Bronchial epithelial cell (primary cell): ENCODE measurements at regions not wholly inside any gene's neighbourhood (a gene's known extent, or its start where the extent isn't known, plus 50 kb on each side); places are given as distances from the start of the nearest gene placed in this dataset.

Experiments
- DNase-seq: peaks from one replicate; pipeline ENCODE4 v3.0.0-alpha.2; 2010; ENCODE audit warnings: low read depth
- FAIRE-seq: peaks from 2 replicates; lab custom pipeline; 2011; peaks lifted over from hg19 to GRCh38; lab: Jason Lieb, UNC
- H3K27me3 ChIP-seq: 2 replicates; pipeline ENCODE4 v1.5.1; 2011; ENCODE audit warnings: low read length; ENCODE audit not compliant: control insufficient read depth, insufficient read depth
- H3K36me3 ChIP-seq: 2 replicates; pipeline ENCODE4 v1.5.1; 2011; ENCODE audit warnings: low read length; ENCODE audit not compliant: control insufficient read depth, insufficient read depth
- H3K4me3 ChIP-seq: 2 replicates; pipeline ENCODE4 v1.5.1; 2011; ENCODE audit warnings: mild to moderate bottlenecking, low read depth, low read length, control low read depth
- TF ChIP-seq, protein P1 (sequence below): IDR thresholded peaks from 2 replicates; pipeline ENCODE4 v1.5.1; 2011; ENCODE audit warnings: mild to moderate bottlenecking, moderate library complexity, low read length, control low read depth, inconsistent platforms; ENCODE audit not compliant: insufficient read depth, severe bottlenecking

DNA sequence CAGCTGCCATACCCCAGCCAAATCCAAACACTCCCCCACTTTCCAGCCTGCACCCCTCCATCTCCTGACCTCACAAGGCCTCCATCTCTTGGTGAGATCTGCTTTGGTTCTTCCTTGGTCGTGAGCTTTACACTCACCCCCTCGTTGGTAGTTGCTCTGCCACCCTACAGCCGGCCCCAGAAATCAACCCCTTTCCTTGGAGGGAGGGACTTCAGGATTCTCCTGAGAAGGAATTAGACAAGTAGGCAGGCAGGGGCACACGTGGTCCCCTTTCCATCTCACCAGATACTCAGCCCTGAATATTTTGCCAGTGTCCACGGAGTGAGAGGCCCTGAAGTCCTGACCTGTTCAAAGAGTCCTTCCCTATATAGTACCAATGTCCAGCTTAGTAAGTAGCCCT lies 120.0 kb upstream of the PWP1 start:
- Histone ChIP-seq H3K36me3 (no peaks in the 10 kb centered on the region), H3K27me3 (no peaks in the 10 kb centered on the region), H3K4me3 (no peak overlapping the region)
- TF ChIP-seq, protein P1, sequence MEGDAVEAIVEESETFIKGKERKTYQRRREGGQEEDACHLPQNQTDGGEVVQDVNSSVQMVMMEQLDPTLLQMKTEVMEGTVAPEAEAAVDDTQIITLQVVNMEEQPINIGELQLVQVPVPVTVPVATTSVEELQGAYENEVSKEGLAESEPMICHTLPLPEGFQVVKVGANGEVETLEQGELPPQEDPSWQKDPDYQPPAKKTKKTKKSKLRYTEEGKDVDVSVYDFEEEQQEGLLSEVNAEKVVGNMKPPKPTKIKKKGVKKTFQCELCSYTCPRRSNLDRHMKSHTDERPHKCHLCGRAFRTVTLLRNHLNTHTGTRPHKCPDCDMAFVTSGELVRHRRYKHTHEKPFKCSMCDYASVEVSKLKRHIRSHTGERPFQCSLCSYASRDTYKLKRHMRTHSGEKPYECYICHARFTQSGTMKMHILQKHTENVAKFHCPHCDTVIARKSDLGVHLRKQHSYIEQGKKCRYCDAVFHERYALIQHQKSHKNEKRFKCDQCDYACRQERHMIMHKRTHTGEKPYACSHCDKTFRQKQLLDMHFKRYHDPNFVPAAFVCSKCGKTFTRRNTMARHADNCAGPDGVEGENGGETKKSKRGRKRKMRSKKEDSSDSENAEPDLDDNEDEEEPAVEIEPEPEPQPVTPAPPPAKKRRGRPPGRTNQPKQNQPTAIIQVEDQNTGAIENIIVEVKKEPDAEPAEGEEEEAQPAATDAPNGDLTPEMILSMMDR, result no peak
- DNase-seq (no peak), FAIRE-seq (no peak)

DNA sequence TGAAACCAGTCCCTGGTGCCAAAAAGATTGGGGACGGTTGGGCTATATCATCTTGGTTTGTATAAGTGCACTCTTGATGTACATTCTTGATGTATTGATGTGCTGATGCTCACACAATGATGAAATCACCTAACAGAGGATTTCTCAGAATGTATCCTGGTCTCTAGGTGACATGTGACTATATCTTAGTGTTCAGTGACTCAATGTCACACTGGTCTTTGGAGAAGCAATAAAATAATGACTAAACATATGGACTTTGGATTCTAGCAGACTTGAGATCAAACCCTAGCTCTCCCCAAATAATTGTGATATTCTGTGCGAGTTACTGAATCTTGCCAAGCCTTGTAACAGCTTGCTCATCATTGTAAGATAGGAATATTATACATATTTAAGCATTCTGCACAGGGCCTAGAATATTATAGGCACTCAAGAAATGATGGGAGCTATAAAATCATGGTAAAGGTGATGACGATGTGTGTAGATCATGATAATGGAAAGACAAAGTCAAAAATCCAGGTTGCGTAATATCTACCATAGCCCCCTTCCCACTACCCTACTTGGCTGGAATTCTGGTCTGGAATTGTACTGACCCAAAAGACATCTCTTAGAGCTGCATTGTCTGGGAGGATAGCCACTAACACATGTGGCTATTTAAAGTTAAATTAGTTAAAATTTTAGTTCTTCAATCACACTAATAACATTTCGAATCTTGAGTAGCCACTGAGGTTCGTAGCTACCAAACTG lies 117.6 kb upstream of the PWP1 start:
- no peaks in the 10 kb centered on the region for H3K27me3 ChIP-seq
- FAIRE-seq, result no peak
- TF ChIP-seq, protein P1, result no peak

DNA sequence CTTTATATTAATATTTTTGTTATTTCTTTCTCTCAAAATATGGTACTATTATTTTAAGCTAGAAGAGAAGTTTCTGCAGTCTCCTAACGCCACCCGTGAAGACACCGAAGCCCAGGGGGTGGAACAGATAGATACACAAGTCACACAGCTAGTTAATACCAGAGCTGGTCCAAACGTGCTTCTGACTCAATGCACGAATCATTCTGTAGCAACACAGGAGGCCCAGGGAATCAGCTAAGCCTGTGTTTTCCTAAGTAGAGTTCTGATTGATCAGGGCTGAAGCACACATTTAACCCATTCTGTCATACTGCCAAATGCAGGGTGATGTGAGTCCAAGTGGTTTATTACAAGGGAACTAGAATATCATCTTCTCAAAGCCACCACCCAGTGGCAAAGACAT lies 116.9 kb upstream of the PWP1 start:
- Histone ChIP-seq H3K36me3 (no peaks in the 10 kb centered on the region), H3K4me3 (no peak overlapping the region), H3K27me3 (no peaks in the 10 kb centered on the region)
- peak; percentile 59 for DNase-seq
- TF ChIP-seq, protein P1, result no peak
- FAIRE-seq, result no peak

More for the DNA sequence above, 117.6 kb upstream of the PWP1 start:
- H3K4me3 ChIP-seq, result no peak overlapping the region
- H3K36me3 ChIP-seq, result no peaks in the 10 kb centered on the region
- DNase-seq, result no peak

DNA sequence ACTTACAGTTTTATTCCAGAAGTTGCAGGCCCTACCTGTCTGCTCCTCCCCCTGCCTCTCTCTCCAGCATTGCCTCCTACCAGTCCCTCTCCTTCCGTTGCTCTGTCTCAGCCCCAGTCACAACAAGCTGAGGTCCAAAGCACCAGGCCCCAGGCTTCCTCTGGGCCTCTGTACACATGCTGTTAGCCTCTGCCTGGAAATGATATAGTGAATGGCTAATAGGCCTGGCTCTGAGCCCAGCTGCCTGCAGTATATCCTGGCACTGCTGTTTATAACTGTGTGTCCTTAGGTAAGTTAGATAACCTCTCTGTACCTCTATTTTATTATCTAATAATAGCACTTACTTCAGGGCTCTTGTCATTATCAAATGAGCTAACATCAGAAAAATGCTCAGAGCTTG lies 114.9 kb upstream of the PWP1 start:
- DNase-seq, result no peak
- FAIRE-seq, result no peak
- H3K27me3 ChIP-seq, result no peaks in the 10 kb centered on the region
- no peak overlapping the region for H3K4me3 ChIP-seq
- TF ChIP-seq, protein P1, result no peak
- no peaks in the 10 kb centered on the region for H3K36me3 ChIP-seq

DNA sequence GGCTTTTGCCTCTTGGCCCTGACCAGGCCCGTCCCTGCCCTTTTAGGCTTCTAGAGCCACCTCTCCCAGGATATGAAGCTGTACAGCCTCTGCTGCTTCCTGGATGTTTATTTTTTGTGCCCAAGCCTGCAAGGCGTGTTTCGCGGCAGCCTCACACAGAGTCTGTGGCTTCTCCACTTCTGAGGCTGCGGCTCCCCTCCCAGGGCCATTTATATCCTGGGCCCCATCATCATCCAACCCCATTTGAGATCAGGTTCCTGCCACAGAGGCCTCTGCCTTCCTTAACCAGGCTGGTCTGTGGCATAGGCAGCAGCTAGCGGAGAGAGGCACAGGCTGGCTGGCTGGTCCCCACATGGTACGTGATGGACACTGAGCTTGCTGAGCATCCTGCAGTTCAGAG lies 114.1 kb upstream of the PWP1 start:
- DNase-seq (no peak), FAIRE-seq (no peak)
- TF ChIP-seq, protein P1, result no peak
- Histone ChIP-seq H3K36me3 (no peaks in the 10 kb centered on the region), H3K4me3 (no peak overlapping the region), H3K27me3 (no peaks in the 10 kb centered on the region)

DNA sequence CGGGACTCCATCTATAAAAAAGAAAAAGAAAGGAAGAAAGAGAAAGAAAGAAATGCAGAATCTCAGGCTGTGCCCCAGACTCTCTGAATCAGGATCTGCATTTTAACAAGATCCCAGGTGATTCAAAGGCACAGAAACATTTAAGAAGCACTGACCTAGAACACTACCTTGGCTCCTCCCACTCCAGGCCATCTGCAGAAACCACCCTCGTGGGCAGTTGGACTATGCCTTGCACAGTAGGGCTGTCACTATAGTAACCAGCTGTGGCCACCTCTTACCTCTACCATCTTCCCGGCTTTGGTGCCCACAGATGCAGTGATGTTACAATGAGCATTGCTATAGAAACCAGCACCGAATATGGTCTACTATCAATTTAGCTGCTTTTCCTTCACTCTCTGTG lies 110.9 kb upstream of the PWP1 start:
- FAIRE-seq, result no peak
- no peak for DNase-seq
- Histone ChIP-seq H3K4me3 (no peak overlapping the region), H3K36me3 (no peaks in the 10 kb centered on the region), H3K27me3 (no peaks in the 10 kb centered on the region)
- TF ChIP-seq, protein P1, result no peak
